DOHH2 (cell line): ENCODE measurements at regions not wholly inside any gene's neighbourhood (a gene's known extent, or its start where the extent isn't known, plus 50 kb on each side); places are given as distances from the start of the nearest gene placed in this dataset.

ENCODE experiments used
- EZH2phosphoT487 ChIP-seq: fragments of 200-600 bp; sonication (generic); IDR thresholded peaks from 2 replicates; pipeline ENCODE4 v1.6.1; 2017; ENCODE audit warnings: borderline replicate concordance, mild to moderate bottlenecking, antibody characterized with exemption, low read length, moderate library complexity, mixed read lengths
- TF ChIP-seq, protein P1 (sequence below): fragments of 200-600 bp; sonication (generic); IDR thresholded peaks from one replicate; pipeline ENCODE4 v1.5.1; 2014; ENCODE audit warnings: antibody characterized with exemption, mild to moderate bottlenecking, low read depth, low read length; ENCODE audit not compliant: poor library complexity, severe bottlenecking

GRCh38 chr6:9610620-9611415 is 804.1 kb downstream of the TFAP2A start:
- TF ChIP-seq, protein P1, sequence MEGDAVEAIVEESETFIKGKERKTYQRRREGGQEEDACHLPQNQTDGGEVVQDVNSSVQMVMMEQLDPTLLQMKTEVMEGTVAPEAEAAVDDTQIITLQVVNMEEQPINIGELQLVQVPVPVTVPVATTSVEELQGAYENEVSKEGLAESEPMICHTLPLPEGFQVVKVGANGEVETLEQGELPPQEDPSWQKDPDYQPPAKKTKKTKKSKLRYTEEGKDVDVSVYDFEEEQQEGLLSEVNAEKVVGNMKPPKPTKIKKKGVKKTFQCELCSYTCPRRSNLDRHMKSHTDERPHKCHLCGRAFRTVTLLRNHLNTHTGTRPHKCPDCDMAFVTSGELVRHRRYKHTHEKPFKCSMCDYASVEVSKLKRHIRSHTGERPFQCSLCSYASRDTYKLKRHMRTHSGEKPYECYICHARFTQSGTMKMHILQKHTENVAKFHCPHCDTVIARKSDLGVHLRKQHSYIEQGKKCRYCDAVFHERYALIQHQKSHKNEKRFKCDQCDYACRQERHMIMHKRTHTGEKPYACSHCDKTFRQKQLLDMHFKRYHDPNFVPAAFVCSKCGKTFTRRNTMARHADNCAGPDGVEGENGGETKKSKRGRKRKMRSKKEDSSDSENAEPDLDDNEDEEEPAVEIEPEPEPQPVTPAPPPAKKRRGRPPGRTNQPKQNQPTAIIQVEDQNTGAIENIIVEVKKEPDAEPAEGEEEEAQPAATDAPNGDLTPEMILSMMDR, result no peak
- TF ChIP-seq EZH2phosphoT487, result no peak
